ENCODE measurements at regions not wholly inside any gene's neighbourhood (a gene's known extent, or its start where the extent isn't known, plus 50 kb on each side); places are given as distances from the start of the nearest gene placed in this dataset.

DNA sequence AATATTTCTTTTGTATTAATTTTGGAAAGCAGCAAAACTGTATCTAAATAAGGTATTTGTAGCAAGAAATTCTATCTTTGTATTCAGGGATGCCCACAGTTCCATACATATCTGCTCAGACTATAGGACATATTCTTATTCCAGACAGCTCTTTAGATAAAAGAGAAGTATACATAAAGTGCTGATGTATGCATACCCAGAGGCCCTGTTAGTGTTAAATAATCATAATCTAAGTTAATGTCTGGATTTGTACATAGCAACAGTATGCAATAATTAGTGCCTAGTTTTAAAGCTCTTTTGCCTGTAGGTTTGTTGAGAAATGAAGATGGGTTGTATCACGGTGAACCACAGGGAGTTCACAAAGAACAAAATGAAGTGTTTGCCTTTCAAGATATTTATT, 428.0 kb upstream of the RGPD4 start:
- Histone ChIP-seq H3K4me3 (no peak overlapping the region), H3K4me2 (ENCODE audit: insufficient read depth, low read length) (no peak overlapping the region), H3K27ac (ENCODE audit: extremely low read depth, low read depth, low read length) (no peak overlapping the region), H3K9me1 (ENCODE audit: control insufficient read depth, insufficient read depth, low read length) (no peaks in the 10 kb centered on the region), H2AFZ (ENCODE audit: low read depth, low read length) (no peak overlapping the region), H3K79me2 (ENCODE audit: control insufficient read depth, insufficient read depth, low read length) (no peaks in the 10 kb centered on the region), H3K4me1 (replicated peaks in 1 of 2; ENCODE audit: control insufficient read depth in 2 of 2, insufficient read depth in 2 of 2, low read length in 2 of 2) (no peaks in the 10 kb centered on the region), H3K9ac (ENCODE audit: insufficient read depth in 1 of 2, low read depth in 2 of 2, low read length in 2 of 2) (no peak overlapping the region), H3K27me3 (ENCODE audit: control insufficient read depth in 2 of 2, insufficient read depth in 2 of 2, low read length in 2 of 2) (no peaks in the 10 kb centered on the region), H4K20me1 (replicated peaks; ENCODE audit: control insufficient read depth, insufficient read depth, low read length) (no peaks in the 10 kb centered on the region), H3K9me3 (replicated peaks; ENCODE audit: control insufficient read depth, insufficient read depth, low read depth, low read length) (peaks cover 2% of the 10 kb centered on the region; the same call in 1 of the 2 replicates), H3K36me3 (ENCODE audit: control insufficient read depth, insufficient read depth, low read length) (no peaks in the 10 kb centered on the region)
- 0% methylated on average over 1 of the region's 1 CpG for WGBS (ENCODE audit: insufficient coverage, low coverage, missing lambda C conversion rate)
- TF ChIP-seq TRIM24 (IDR thresholded peaks at IDR 0.05): no peak
- intact Hi-C loops (cut with micrococcal nuclease) (no loop called here), in situ Hi-C loops (cut with MboI) (no loop called here)
- no TSS peak for BruUV-seq (replicated peaks)
- CTCF ChIA-PET (ENCODE audit: low intra/inter-chr PET ratio): no interaction called here
- ATAC-seq (no peak), DNase-seq (ENCODE audit: extremely low read depth in 1 of 4, low spot score in 3 of 4) (no peak), FAIRE-seq (no peak)
- POLR2A ChIA-PET: no interaction called here

DNA sequence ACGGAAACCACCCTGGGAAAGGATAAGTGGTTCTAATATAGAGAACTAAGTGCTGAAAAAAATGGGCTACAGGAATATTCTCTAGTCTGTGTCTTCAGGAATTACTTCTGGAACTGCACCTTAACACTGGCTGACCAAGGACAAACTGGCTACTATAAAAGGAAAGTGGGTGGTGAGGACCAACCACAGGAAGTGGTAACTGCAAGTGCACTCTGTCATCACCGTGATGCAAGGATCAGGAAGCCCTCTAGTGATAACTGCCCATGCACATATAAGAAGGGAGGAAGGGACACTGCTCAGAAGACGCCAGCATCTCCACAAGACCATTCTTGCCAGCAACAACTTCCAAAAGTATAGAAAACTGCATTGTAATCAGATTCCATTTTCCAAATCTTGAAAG, 424.4 kb upstream of the RGPD4 start:
- no peaks in the 10 kb centered on the region for H3K79me2 ChIP-seq (ENCODE audit: control insufficient read depth, insufficient read depth, low read length)
- TF ChIP-seq KAT8 (IDR thresholded peaks at IDR 0.05; ENCODE audit: low read depth) (no peak), ZNF644 (tag; IDR thresholded peaks at IDR 0.05; ENCODE audit: low read depth) (no peak), PTBP1 (IDR thresholded peaks at IDR 0.05; ENCODE audit: low read depth, low read length) (no peak), NCOA4 (IDR thresholded peaks at IDR 0.05; ENCODE audit: partially characterized antibody) (no peak)
- TF ChIP-seq, protein P1, sequence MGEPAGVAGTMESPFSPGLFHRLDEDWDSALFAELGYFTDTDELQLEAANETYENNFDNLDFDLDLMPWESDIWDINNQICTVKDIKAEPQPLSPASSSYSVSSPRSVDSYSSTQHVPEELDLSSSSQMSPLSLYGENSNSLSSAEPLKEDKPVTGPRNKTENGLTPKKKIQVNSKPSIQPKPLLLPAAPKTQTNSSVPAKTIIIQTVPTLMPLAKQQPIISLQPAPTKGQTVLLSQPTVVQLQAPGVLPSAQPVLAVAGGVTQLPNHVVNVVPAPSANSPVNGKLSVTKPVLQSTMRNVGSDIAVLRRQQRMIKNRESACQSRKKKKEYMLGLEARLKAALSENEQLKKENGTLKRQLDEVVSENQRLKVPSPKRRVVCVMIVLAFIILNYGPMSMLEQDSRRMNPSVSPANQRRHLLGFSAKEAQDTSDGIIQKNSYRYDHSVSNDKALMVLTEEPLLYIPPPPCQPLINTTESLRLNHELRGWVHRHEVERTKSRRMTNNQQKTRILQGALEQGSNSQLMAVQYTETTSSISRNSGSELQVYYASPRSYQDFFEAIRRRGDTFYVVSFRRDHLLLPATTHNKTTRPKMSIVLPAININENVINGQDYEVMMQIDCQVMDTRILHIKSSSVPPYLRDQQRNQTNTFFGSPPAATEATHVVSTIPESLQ (CRISPR knock-in tag; IDR thresholded peaks at IDR 0.05): no peak
- peaks cover 2% of the 10 kb centered on the region; the same call in 1 of the 2 replicates for H3K9me3 ChIP-seq (replicated peaks; ENCODE audit: control insufficient read depth, insufficient read depth, low read depth, low read length)
- no peak for DNase-seq (ENCODE audit: extremely low read depth in 1 of 4, low spot score in 3 of 4)
- no peaks in the 10 kb centered on the region for H3K36me3 ChIP-seq (ENCODE audit: control insufficient read depth, insufficient read depth, low read length)
- H3K27ac ChIP-seq (ENCODE audit: extremely low read depth, low read depth, low read length): no peak overlapping the region
- in situ Hi-C loops (cut with MboI) (no loop called here), intact Hi-C loops (cut with micrococcal nuclease) (no loop called here)
- H3K4me2 ChIP-seq (ENCODE audit: insufficient read depth, low read length): no peak overlapping the region
- POLR2A ChIA-PET: no interaction called here
- ATAC-seq: no peak
- 0% methylated on average over 3 of the region's 3 CpGs for WGBS (ENCODE audit: insufficient coverage, low coverage, missing lambda C conversion rate)
- no peak overlapping the region for H2AFZ ChIP-seq (ENCODE audit: low read depth, low read length)
- no peaks in the 10 kb centered on the region for H4K20me1 ChIP-seq (replicated peaks; ENCODE audit: control insufficient read depth, insufficient read depth, low read length)
- no peaks in the 10 kb centered on the region for H3K9me1 ChIP-seq (ENCODE audit: control insufficient read depth, insufficient read depth, low read length)
- CTCF ChIA-PET (ENCODE audit: low intra/inter-chr PET ratio): no interaction called here
- BruUV-seq (replicated peaks): no TSS peak
- H3K4me3 ChIP-seq: no peak overlapping the region
- H3K4me1 ChIP-seq (replicated peaks in 1 of 2; ENCODE audit: control insufficient read depth in 2 of 2, insufficient read depth in 2 of 2, low read length in 2 of 2): no peaks in the 10 kb centered on the region
- no peaks in the 10 kb centered on the region for H3K27me3 ChIP-seq (ENCODE audit: control insufficient read depth in 2 of 2, insufficient read depth in 2 of 2, low read length in 2 of 2)
- no peak overlapping the region for H3K9ac ChIP-seq (ENCODE audit: insufficient read depth in 1 of 2, low read depth in 2 of 2, low read length in 2 of 2)
- FAIRE-seq: no peak

All from K562 (cell line).